Right ventricle myocardium superior (tissue), 1 donor: ENCODE measurements at regions not wholly inside any gene's neighbourhood (a gene's known extent, or its start where the extent isn't known, plus 50 kb on each side); places are given as distances from the start of the nearest gene placed in this dataset.
"Not testable (repeated sequence)": the region's sequence is repeated elsewhere in the genome, so short reads cannot be mapped to it uniquely, and the experiment has no call there.

ENCODE experiments used
- ATAC-seq: fragments of 200-7000 bp; cut with Tn5 transposase; one replicate; pipeline ENCODE4 v1.9.1; 2020; ENCODE audit warnings: mild to moderate bottlenecking; ENCODE audit not compliant: poor library complexity
- DNase-seq: peaks from one replicate; pipeline ENCODE4 v3.0.0-alpha.2; 2020
- intact Hi-C: fragments of 100-400 bp; cut with DNase I; formaldehyde crosslinking; loops from one replicate; pipeline ENCODE4 v1.11.2; 2022
- donor health status: DM: no; HTN: yes; CAD: no; lungs with severe emphysema.

DNA sequence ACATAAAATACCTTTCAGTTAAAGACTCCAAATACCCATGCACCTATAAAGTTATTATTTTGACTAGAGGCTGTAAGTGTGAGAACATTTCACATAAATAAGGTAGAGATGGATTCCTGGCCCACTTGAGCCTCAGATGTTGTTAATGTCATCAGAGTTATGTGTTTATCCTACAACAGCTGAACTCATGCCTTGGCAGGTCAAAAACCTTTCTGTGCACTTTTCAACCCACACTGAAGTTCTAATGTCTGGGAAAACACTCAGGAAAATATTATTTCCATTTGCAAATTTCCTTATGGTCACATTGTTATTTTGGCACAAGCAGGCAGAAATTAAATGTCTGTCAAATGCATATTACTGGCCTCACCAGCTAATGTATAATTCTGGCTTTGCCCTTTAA, 209.2 kb downstream of the LNPK start:
- no peak for DNase-seq
- ATAC-seq: no peak
- intact Hi-C loops: no loop called here

DNA sequence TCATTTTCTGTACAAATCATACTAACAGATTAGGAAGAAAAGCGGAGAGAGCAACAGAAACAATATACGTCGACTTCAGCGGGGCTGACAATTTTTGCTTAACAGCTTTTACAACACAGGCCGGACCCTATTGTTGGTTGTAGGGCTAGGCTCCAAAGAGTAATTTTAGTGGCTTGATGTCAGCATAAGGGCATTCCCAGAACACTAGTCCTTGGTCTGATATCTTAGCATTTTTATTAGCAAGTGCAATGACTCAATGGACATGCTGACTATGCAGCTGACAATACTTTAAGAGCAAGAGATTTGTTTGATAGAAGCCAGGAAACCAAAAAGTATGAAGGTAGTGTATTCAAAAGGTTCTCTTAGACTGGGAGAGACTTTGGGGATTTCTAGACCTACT, 209.9 kb downstream of the LNPK start:
- no peak for DNase-seq
- no peak for ATAC-seq
- intact Hi-C loops: no loop called here

GRCh38 chr2:175786471-175787124, 215.5 kb downstream of the LNPK start:
- ATAC-seq (no peak), DNase-seq (no peak)
- intact Hi-C loops: no loop called here

DNA sequence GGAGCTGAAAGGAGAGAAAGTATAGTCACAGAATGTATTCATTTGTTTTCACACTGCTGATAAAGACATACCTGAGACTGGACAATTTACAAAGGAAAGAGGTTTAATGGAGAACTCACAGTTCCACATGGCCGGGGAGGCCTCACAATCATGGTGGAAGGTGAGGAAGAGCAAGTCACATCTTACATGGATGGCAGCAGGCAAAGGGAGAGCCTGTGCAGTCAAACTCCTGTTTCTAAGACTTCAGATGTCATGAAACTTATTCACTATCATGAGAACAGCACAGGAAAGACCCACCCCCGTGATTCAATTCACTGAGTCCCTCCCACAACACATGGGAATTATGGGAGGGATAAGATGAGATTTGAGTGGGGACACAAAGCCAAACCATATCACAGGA, 224.7 kb downstream of the LNPK start:
- intact Hi-C loops: not testable (repeated sequence)

DNA sequence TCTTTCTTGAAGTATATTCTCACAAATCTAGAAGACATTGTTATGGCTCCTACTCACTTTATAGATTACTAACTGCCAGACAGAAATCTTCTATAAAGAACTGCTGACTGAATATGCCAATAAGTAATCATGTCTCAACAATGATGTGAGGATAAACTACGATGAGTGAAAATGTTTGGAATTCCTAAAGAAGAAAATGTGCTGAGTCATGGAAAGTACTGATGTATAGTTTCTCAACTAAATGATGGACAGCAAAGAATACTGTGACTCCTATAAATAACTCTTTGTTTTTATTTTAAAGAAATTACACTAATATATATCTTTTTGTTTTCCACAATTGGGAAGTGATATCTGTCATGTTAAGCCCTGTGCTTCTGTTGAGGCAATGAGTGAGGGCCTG, 232.9 kb downstream of the LNPK start:
- intact Hi-C loops: no loop called here
- no peak for DNase-seq
- ATAC-seq: no peak

More for the DNA sequence above, 224.7 kb downstream of the LNPK start:
- not testable (repeated sequence) for ATAC-seq, DNase-seq

- no peak for ATAC-seq
- intact Hi-C loops: no loop called here
These were observed 235.2 kb downstream of the LNPK start for GRCh38 chr2:175766880-175767279.

GRCh38 chr2:175755656-175756386, 246.2 kb downstream of the LNPK start:
- no peak for DNase-seq
- no peak for ATAC-seq
- intact Hi-C loops: no loop called here

More at GRCh38 chr2:175766880-175767279, 235.2 kb downstream of the LNPK start:
- no peak for DNase-seq

- intact Hi-C loops: no loop called here
- ATAC-seq (no peak), DNase-seq (no peak)
These were observed 246.9 kb downstream of the LNPK start for GRCh38 chr2:175755169-175755568.

DNA sequence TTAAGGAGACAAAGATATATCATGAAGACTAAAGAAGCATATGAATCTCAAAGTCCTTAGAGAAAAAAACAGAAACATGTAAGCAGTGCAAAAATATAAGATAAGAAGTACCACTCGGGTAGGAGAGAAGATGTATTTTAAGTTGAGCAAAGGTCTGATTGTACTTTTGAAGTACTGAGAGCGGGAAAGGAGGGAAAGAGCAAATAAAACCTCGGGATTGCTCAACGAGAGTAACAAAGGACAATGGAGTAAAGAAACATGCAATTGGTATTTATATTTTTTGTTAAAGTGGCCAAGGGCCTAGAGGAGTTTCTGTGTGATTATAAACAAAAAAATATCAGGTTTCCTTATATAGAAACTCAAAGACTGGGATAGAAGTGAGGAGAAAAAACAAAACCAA, 251.9 kb downstream of the LNPK start:
- intact Hi-C loops: no loop called here
- ATAC-seq (no peak), DNase-seq (no peak)

GRCh38 chr2:175745911-175746310, 256.2 kb downstream of the LNPK start:
- ATAC-seq: no peak
- intact Hi-C loops: no loop called here
- no peak for DNase-seq

DNA sequence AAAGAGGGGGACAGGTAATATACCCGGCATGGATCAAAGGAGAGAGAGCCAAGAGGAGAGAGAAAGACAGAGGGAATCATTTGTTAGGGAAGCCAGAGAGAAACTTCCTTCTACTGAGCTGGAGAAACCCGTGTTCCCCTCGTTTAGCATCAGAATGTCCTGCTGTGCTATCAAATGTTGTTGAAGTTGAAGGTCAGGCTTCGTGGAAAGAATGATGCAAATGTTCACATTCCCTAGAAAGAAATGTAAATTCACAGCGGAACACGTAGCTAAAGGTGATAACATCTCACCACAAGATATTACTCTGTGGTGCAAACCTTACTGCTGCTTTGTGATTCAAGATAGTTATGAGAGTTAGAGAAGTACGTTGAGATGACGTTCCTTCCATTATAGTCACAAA, 258.1 kb downstream of the LNPK start:
- DNase-seq: no peak
- ATAC-seq: no peak
- intact Hi-C loops: no loop called here

- ATAC-seq: no peak
- DNase-seq: no peak
- intact Hi-C loops: no loop called here
These were observed 259.1 kb downstream of the LNPK start for GRCh38 chr2:175743011-175743410.

DNA sequence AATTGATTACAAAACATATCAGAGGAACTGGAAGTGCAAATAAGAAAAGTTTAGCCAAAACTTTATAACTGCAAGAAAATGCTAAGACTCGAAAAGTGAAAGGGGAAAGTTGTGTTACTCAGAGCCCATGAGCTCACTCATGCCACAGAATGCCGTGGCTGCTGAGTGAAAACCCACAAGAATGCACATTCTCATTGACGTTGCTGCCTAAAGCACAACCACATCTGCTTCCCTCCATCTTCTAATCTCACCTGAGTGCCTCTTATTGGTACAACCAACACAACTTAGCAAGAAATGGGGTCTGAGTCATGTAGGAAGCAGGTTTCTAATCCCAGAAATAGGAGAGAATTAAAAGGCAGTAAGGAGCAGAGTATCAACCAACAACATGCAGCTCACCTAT, 259.7 kb downstream of the LNPK start:
- ATAC-seq (no peak), DNase-seq (no peak)
- intact Hi-C loops: no loop called here

GRCh38 chr2:175741164-175741563, 260.9 kb downstream of the LNPK start:
- ATAC-seq (no peak), DNase-seq (no peak)
- intact Hi-C loops: no loop called here

DNA sequence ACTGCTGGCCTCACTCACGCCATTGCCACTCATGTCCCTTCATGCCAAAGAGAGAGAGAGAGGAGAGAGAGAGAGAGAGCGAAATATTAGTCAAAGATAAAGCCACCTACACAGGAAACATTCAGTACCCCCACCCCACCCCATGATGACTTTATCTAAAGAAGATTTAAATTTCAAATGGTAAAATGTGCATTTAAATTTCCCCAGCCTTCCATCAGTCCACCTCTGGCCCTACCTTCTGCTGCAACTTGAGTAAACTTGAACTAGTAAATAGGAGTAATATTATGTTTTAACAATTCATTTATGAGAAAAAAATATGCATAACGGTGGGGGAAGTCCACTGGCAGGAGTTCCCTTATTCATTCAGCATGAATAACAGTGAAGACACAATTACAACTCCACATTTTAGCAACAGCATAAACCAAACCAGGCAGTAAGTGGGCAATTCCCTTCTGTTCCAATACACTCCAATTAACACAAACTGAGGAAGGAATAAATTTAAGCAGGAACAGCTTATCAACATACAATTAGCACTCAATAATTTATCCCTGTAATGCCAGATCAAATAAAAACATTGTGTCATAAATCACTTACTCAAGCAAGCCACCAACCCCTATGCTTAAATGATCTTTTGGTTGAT, 264.2 kb downstream of the LNPK start:
- intact Hi-C loops: no loop called here
- ATAC-seq (no peak), DNase-seq (no peak)

- DNase-seq (peak; percentile 40), ATAC-seq (no peak)
- intact Hi-C loops: no loop called here
These were observed 267.4 kb downstream of the LNPK start for GRCh38 chr2:175734686-175735085.

- DNase-seq (no peak), ATAC-seq (no peak)
These were observed 269.5 kb downstream of the LNPK start for GRCh38 chr2:175732531-175732930.

DNA sequence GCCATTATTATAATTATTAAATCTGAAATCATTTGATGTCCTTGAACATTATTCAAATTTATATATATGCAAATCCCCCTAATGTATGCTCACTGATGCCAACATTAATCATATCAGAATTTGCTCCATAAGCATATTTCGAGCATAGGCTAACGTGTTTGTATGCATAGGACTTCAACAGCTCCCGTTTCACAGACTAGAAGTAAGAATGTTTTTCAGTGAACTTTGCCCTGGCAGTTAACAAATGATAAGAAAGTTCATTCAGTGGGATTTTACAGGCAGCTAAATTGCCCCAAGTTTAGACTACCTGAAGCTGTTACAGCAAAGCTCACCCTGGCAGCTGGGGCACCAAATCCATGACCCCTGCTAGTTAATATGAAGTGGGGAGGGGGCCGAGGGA, 272.0 kb downstream of the LNPK start:
- DNase-seq: no peak
- no peak for ATAC-seq
- intact Hi-C loops: no loop called here

More at GRCh38 chr2:175732531-175732930, 269.5 kb downstream of the LNPK start:
- intact Hi-C loops: no loop called here

DNA sequence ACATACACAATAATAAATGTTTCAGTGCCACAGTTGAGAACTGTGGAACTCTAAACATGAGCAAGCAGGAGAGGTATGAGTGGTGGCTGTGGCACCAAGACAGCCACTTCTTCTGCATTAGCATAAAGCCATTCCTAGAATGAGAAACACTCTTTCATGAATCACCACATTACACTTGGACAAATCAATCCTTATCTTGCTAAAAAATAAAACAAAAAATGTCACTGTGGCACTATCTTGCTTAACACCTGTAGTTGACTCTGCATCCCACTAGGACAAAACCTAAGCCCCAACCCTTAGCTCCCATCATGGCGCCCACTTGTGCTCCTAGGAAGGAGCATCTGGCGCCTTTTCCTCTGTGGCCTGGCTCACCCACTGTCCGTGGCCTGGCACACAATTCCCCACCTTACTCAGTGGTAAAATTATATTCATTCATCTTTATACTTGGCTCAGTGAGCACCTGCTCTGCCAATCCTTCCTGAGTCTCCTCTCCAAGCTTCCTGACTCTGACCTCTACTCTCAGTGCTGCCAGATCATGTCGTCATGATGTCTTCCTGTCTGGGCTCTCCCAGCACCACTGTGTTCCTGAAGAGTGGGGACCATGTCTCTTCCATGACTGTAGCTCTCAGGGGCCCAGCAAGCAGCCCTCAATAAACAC, 272.9 kb downstream of the LNPK start:
- no peak for ATAC-seq
- DNase-seq: no peak
- intact Hi-C loops: no loop called here

- ATAC-seq (no peak), DNase-seq (no peak)
- intact Hi-C loops: no loop called here
These were observed 274.0 kb downstream of the LNPK start for GRCh38 chr2:175728032-175728431.
